Gastroesophageal sphincter (tissue), 4 donors: ENCODE measurements at regions not wholly inside any gene's neighbourhood (a gene's known extent, or its start where the extent isn't known, plus 50 kb on each side); places are given as distances from the start of the nearest gene placed in this dataset.

Experiments
- ATAC-seq: fragments of 150-250 bp; one replicate; pipeline ENCODE4 v1.9.1; 2016; ENCODE audit warnings: mild to moderate bottlenecking, moderate library complexity
- H3K27ac ChIP-seq, 4 donors: fragments of 200-600 bp; sonication (generic) in 3 of 4; 1 replicate in 3 of 4; 2 replicates in 1 of 4; pipeline ENCODE4 v1.5.1; 2016 to 2019
- H3K27me3 ChIP-seq: fragments of 200-600 bp; sonication (generic); one replicate; pipeline ENCODE4 v1.5.1; 2019
- H3K36me3 ChIP-seq, 2 donors: fragments of 200-600 bp; sonication (generic); one replicate each; pipeline ENCODE4 v1.5.1; 2019; ENCODE audit warnings: control low read depth in 1 of 2
- H3K4me1 ChIP-seq, 3 donors: fragments of 200-600 bp; sonication (generic); 1 replicate in 2 of 3; 2 replicates in 1 of 3; pipeline ENCODE4 v1.5.1; 2016 to 2019; ENCODE audit warnings: control low read depth in 2 of 3
- H3K4me3 ChIP-seq, 2 donors: fragments of 200-600 bp; sonication (generic); one replicate each; pipeline ENCODE4 v1.5.1; 2019; ENCODE audit warnings: mild to moderate bottlenecking in 1 of 2, moderate library complexity in 1 of 2
- H3K9me3 ChIP-seq, 3 donors: fragments of 200-600 bp; sonication (generic); one replicate each; pipeline ENCODE4 v1.5.1; 2017 to 2019; ENCODE audit warnings: control low read depth in 2 of 3
- CTCF ChIP-seq, 4 experiments: fragments of 200-600 bp in 2 of 4; fragments of 450-650 bp in 2 of 4; sonication (generic) in 1 of 4; IDR thresholded peaks; one replicate each; pipeline ENCODE4 v1.5.1; 2017 to 2019; ENCODE audit warnings: antibody characterized with exemption in 4 of 4, mild to moderate bottlenecking in 2 of 4, moderate library complexity in 2 of 4
- EP300 ChIP-seq: sonication (generic); formaldehyde crosslinking; IDR thresholded peaks from one replicate; pipeline ENCODE4 v1.6.1; 2017; ENCODE audit warnings: antibody characterized with exemption, mild to moderate bottlenecking
- POLR2A ChIP-seq, 2 donors: fragments of 450-650 bp; IDR thresholded peaks; one replicate each; pipeline ENCODE4 v1.6.1; 2017; ENCODE audit warnings: antibody characterized with exemption in 2 of 2, mild to moderate bottlenecking in 2 of 2, moderate library complexity in 1 of 2
- POLR2AphosphoS5 ChIP-seq: sonication (generic); formaldehyde crosslinking; IDR thresholded peaks from one replicate; pipeline ENCODE4 v1.6.1; 2017; ENCODE audit warnings: antibody characterized with exemption
- WGBS, 2 donors: methylation state at CpG; one replicate each; pipeline ENCODE4 v1.1.5; 2018; ENCODE audit warnings: low coverage in 1 of 2; 5-methylcytosine and 5-hydroxymethylcytosine counted together

GRCh38 chr2:8239531-8240088, 442.2 kb upstream of the ID2 start:
- Histone ChIP-seq H3K9me3 (peaks cover 0 to 8% (median 0%) of the 10 kb centered on the region in 3 donors), H3K27me3 (no peaks in the 10 kb centered on the region), H3K4me1 (peaks cover 0 to 15% (median 0%) of the 10 kb centered on the region in 3 donors), H3K4me3 (no peak overlapping the region), H3K36me3 (no peaks in the 10 kb centered on the region), H3K27ac (no peak overlapping the region)
- no peak for ATAC-seq
- WGBS, 2 donors: 55 to 84% methylated on average over 4 to 5 of the region's 5 CpGs
- TF ChIP-seq CTCF (IDR thresholded peaks at IDR 0.05) (no peak), EP300 (no peak)

- no peak overlapping the region for H3K27ac ChIP-seq
- H3K9me3 ChIP-seq: peaks cover 0 to 8% (median 0%) of the 10 kb centered on the region in 3 donors
- TF ChIP-seq POLR2A (IDR thresholded peaks at IDR 0.05) (no peak), CTCF (IDR thresholded peaks at IDR 0.05) (no peak), EP300 (no peak), POLR2AphosphoS5 (no peak)
- H3K27me3 ChIP-seq: no peaks in the 10 kb centered on the region
- H3K4me3 ChIP-seq: no peak overlapping the region
- WGBS, 2 donors: 74% methylated on average over 2 of the region's 3 CpGs; no CpG with 5 or more reads in 1 of the 2 donors
- no peak for ATAC-seq
- peaks cover 0 to 12% (median 0%) of the 10 kb centered on the region in 3 donors for H3K4me1 ChIP-seq
- H3K36me3 ChIP-seq: no peaks in the 10 kb centered on the region
These were observed 440.5 kb upstream of the ID2 start for GRCh38 chr2:8241317-8241716.

GRCh38 chr2:8242739-8243138, 439.1 kb upstream of the ID2 start:
- H3K9me3 ChIP-seq: peaks cover 0 to 8% (median 0%) of the 10 kb centered on the region in 3 donors
- no peak overlapping the region for H3K27ac ChIP-seq
- H3K36me3 ChIP-seq: no peaks in the 10 kb centered on the region
- H3K4me1 ChIP-seq: peaks cover 0 to 22% (median 0%) of the 10 kb centered on the region in 3 donors
- no peak overlapping the region for H3K4me3 ChIP-seq
- ATAC-seq: peak; percentile 82
- TF ChIP-seq POLR2AphosphoS5 (peak; percentile 43), EP300 (no peak)
- 17 to 33% methylated on average over 1 to 2 of the region's 2 CpGs for WGBS, 2 donors
- no peaks in the 10 kb centered on the region for H3K27me3 ChIP-seq

GRCh38 chr2:8243748-8244400, 438.0 kb upstream of the ID2 start:
- H3K4me3 ChIP-seq: no peak overlapping the region
- H3K36me3 ChIP-seq: no peaks in the 10 kb centered on the region
- peaks cover 0 to 33% (median 3%) of the 10 kb centered on the region in 3 donors for H3K4me1 ChIP-seq
- H3K9me3 ChIP-seq: peaks cover 0 to 8% (median 0%) of the 10 kb centered on the region in 3 donors
- 96 to 100% methylated on average over 3 to 5 of the region's 5 CpGs for WGBS, 2 donors
- H3K27ac ChIP-seq: no peak overlapping the region
- no peak for ATAC-seq
- H3K27me3 ChIP-seq: no peaks in the 10 kb centered on the region
- TF ChIP-seq CTCF (IDR thresholded peaks at IDR 0.05): no peak
- no peak for TF ChIP-seq POLR2AphosphoS5
- TF ChIP-seq POLR2A (IDR thresholded peaks at IDR 0.05): no peak

GRCh38 chr2:8244639-8245038, 437.2 kb upstream of the ID2 start:
- H3K9me3 ChIP-seq: peaks cover 0 to 8% (median 0%) of the 10 kb centered on the region in 3 donors
- H3K36me3 ChIP-seq: no peaks in the 10 kb centered on the region
- no peaks in the 10 kb centered on the region for H3K27me3 ChIP-seq
- TF ChIP-seq POLR2A (IDR thresholded peaks at IDR 0.05): no peak
- TF ChIP-seq EP300: no peak
- no peak for TF ChIP-seq POLR2AphosphoS5
- TF ChIP-seq CTCF (IDR thresholded peaks at IDR 0.05): no peak
- peaks cover 0 to 41% (median 3%) of the 10 kb centered on the region in 3 donors for H3K4me1 ChIP-seq
- H3K27ac ChIP-seq: no peak overlapping the region
- 85 to 90% methylated on average over 2 of the region's 2 CpGs for WGBS, 2 donors
- no peak for ATAC-seq
- H3K4me3 ChIP-seq: no peak overlapping the region
